RWPE1 (cell line): ENCODE measurements at regions not wholly inside any gene's neighbourhood (a gene's known extent, or its start where the extent isn't known, plus 50 kb on each side); places are given as distances from the start of the nearest gene placed in this dataset.

Source experiments
- CTCF ChIA-PET: fragments of 350-600 bp; sonication (Branson Sonifier 250); formaldehyde crosslinking; extraction: SDS; loops from one replicate; lab custom pipeline; 2021; lab: Yijun Ruan, JAX
- POLR2A ChIA-PET: fragments of 400-600 bp; formaldehyde crosslinking; extraction: SDS; loops from one replicate; lab custom pipeline; 2020; ENCODE audit warnings: antibody characterized with exemption; ENCODE audit not compliant: low non-redundant PET; lab: Yijun Ruan, JAX
- DNase-seq: peaks from one replicate; pipeline ENCODE4 v3.0.0; 2012; ENCODE audit warnings: low spot score
- H3K27ac ChIP-seq: fragments of 450-650 bp; 2 replicates; pipeline ENCODE4 v1.5.1; 2017
- CTCF ChIP-seq: fragments of 450-650 bp; conservative IDR thresholded peaks from 2 replicates; pipeline ENCODE4 v1.5.1; 2017; ENCODE audit warnings: low read depth, mild to moderate bottlenecking

GRCh38 chr12:88307961-88308360, 165.9 kb downstream of the TMTC3 start:
- POLR2A ChIA-PET, result no interaction called here

GRCh38 chr12:88308825-88309224, 166.7 kb downstream of the TMTC3 start:
- ChIA-PET CTCF (no interaction called here), POLR2A (no interaction called here)
- no peak overlapping the region for H3K27ac ChIP-seq

More at GRCh38 chr12:88307961-88308360, 165.9 kb downstream of the TMTC3 start:
- H3K27ac ChIP-seq, result no peak overlapping the region
- CTCF ChIA-PET, result no interaction called here
- TF ChIP-seq CTCF, result no peak
- DNase-seq, result no peak

GRCh38 chr12:88309546-88309945, 167.4 kb downstream of the TMTC3 start:
- no peak for TF ChIP-seq CTCF
- POLR2A ChIA-PET, result no interaction called here
- no peak overlapping the region for H3K27ac ChIP-seq

More at GRCh38 chr12:88308825-88309224, 166.7 kb downstream of the TMTC3 start:
- peak; percentile 9 for DNase-seq
- TF ChIP-seq CTCF, result no peak

GRCh38 chr12:88310069-88310468, 168.0 kb downstream of the TMTC3 start:
- no peak overlapping the region for H3K27ac ChIP-seq
- TF ChIP-seq CTCF, result no peak
- ChIA-PET CTCF (interaction anchor here (0.7 kb wide), 1 partner anchor 17 kb away, joined by 4 read pairs; no protein-coding TSS in a partner anchor), POLR2A (no interaction called here)
- no peak for DNase-seq

More at GRCh38 chr12:88309546-88309945, 167.4 kb downstream of the TMTC3 start:
- CTCF ChIA-PET, result interaction anchor here (0.7 kb wide), 1 partner anchor 17 kb away, joined by 4 read pairs; no protein-coding TSS in a partner anchor
- DNase-seq, result no peak

- no peak for DNase-seq
- no peak for TF ChIP-seq CTCF
- no peak overlapping the region for H3K27ac ChIP-seq
- ChIA-PET CTCF (no interaction called here), POLR2A (no interaction called here)
Observed at GRCh38 chr12:88310666-88311065, 168.6 kb downstream of the TMTC3 start.

GRCh38 chr12:88313554-88313953, 171.4 kb downstream of the TMTC3 start:
- ChIA-PET POLR2A (no interaction called here), CTCF (no interaction called here)
- H3K27ac ChIP-seq, result no peak overlapping the region
- TF ChIP-seq CTCF, result no peak
- no peak for DNase-seq
